Body of pancreas (tissue), 4 donors: ENCODE measurements at regions not wholly inside any gene's neighbourhood (a gene's known extent, or its start where the extent isn't known, plus 50 kb on each side); places are given as distances from the start of the nearest gene placed in this dataset.

Experiments
- CTCF ChIP-seq, 7 experiments: fragments of 450-650 bp in 4 of 7; fragments of 200-600 bp in 3 of 7; sonication (generic) in 3 of 7; IDR thresholded peaks; one replicate each; pipeline ENCODE4 v1.5.1; 2016 to 2019; ENCODE audit warnings: antibody characterized with exemption in 7 of 7
- POLR2A ChIP-seq, 3 donors: fragments of 450-650 bp; IDR thresholded peaks; one replicate each; pipeline ENCODE4 v1.6.1; 2016; ENCODE audit warnings: antibody characterized with exemption in 3 of 3, mild to moderate bottlenecking in 2 of 3

- TF ChIP-seq CTCF (IDR thresholded peaks at IDR 0.05) (no peak), POLR2A (IDR thresholded peaks at IDR 0.05) (no peak)
These were observed 53.1 kb downstream of the ARHGAP35 start for GRCh38 chr19:46913852-46914430.
